ENCODE measurements at regions not wholly inside any gene's neighbourhood (a gene's known extent, or its start where the extent isn't known, plus 50 kb on each side); places are given as distances from the start of the nearest gene placed in this dataset.

- Mint-ChIP-seq H3K4me3 (ENCODE audit: unreplicated experiment) (no peak overlapping the region), H3K9me3 (ENCODE audit: unreplicated experiment) (no peaks in the 10 kb centered on the region), H3K27ac (ENCODE audit: unreplicated experiment) (no peak overlapping the region), H3K36me3 (ENCODE audit: insufficient read depth, unreplicated experiment) (no peaks in the 10 kb centered on the region), H3K27me3 (ENCODE audit: insufficient read depth, unreplicated experiment) (peaks cover 29% of the 10 kb centered on the region), H3K4me1 (ENCODE audit: low read depth, unreplicated experiment) (no peaks in the 10 kb centered on the region)
- no peak for DNase-seq
- intact Hi-C loops (cut with micrococcal nuclease; ENCODE audit: unreplicated experiment) = no loop called here
- CTCF ChIA-PET = no interaction called here
- POLR2A ChIA-PET = no interaction called here
- Histone ChIP-seq H3K36me3 (ENCODE audit: control insufficient read depth, insufficient read depth, low read length) (no peaks in the 10 kb centered on the region), H3K9me3 (no peaks in the 10 kb centered on the region), H3K4me1 (no peaks in the 10 kb centered on the region), H3K27me3 (replicated peaks; ENCODE audit: control insufficient read depth, insufficient read depth, low read length) (no peaks in the 10 kb centered on the region), H3K4me3 (ENCODE audit: low read depth, low read length) (no peak overlapping the region)
- BruUV-seq (replicated peaks) = no TSS peak
- no peak for TF ChIP-seq CTCF (IDR thresholded peaks at IDR 0.05; ENCODE audit: insufficient read depth in 1 of 2, low read depth in 1 of 2, low read length in 1 of 2, severe bottlenecking in 1 of 2, unreplicated experiment in 1 of 2)
Measured at GRCh38 chr10:120641695-120642094, 184.7 kb downstream of the PLPP4 start.

DNA sequence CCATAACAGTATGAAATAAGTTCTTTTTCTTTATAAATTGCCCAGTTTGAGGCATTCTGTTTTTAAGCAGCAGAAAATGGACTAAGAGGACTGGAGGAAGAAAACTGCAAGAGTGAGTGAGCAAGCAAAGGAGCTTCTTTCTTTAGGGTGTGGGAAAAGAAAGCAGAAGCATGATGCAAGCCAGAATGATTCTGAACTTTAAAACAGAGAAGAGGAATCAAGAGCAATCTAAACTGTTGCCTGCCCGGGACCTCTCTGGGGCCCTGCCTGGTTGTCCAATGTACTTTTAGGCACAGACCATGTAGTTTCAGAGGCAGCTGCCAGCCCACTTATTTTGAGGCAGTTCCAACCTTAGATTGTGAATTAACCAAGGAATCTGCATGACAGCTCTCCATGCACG, 186.3 kb downstream of the PLPP4 start:
- CTCF ChIA-PET = no interaction called here
- H3K27ac Mint-ChIP-seq (ENCODE audit: unreplicated experiment) = no peak overlapping the region
- no peaks in the 10 kb centered on the region for H3K9me3 ChIP-seq
- no peaks in the 10 kb centered on the region for H3K36me3 ChIP-seq (ENCODE audit: control insufficient read depth, insufficient read depth, low read length)
- H3K27me3 Mint-ChIP-seq (ENCODE audit: insufficient read depth, unreplicated experiment) = peaks cover 32% of the 10 kb centered on the region
- POLR2A ChIA-PET = no interaction called here
- H3K4me1 Mint-ChIP-seq (ENCODE audit: low read depth, unreplicated experiment) = no peaks in the 10 kb centered on the region
- intact Hi-C loops (cut with micrococcal nuclease; ENCODE audit: unreplicated experiment) = no loop called here
- H3K4me1 ChIP-seq = no peaks in the 10 kb centered on the region
- TF ChIP-seq CTCF (IDR thresholded peaks at IDR 0.05; ENCODE audit: insufficient read depth in 1 of 2, low read depth in 1 of 2, low read length in 1 of 2, severe bottlenecking in 1 of 2, unreplicated experiment in 1 of 2) = no peak
- H3K9me3 Mint-ChIP-seq (ENCODE audit: unreplicated experiment) = no peaks in the 10 kb centered on the region
- H3K36me3 Mint-ChIP-seq (ENCODE audit: insufficient read depth, unreplicated experiment) = no peaks in the 10 kb centered on the region
- no peaks in the 10 kb centered on the region for H3K27me3 ChIP-seq (replicated peaks; ENCODE audit: control insufficient read depth, insufficient read depth, low read length)
- H3K4me3 ChIP-seq (ENCODE audit: low read depth, low read length) = no peak overlapping the region
- no peak for DNase-seq
- no TSS peak for BruUV-seq (replicated peaks)
- H3K4me3 Mint-ChIP-seq (ENCODE audit: unreplicated experiment) = no peak overlapping the region

DNA sequence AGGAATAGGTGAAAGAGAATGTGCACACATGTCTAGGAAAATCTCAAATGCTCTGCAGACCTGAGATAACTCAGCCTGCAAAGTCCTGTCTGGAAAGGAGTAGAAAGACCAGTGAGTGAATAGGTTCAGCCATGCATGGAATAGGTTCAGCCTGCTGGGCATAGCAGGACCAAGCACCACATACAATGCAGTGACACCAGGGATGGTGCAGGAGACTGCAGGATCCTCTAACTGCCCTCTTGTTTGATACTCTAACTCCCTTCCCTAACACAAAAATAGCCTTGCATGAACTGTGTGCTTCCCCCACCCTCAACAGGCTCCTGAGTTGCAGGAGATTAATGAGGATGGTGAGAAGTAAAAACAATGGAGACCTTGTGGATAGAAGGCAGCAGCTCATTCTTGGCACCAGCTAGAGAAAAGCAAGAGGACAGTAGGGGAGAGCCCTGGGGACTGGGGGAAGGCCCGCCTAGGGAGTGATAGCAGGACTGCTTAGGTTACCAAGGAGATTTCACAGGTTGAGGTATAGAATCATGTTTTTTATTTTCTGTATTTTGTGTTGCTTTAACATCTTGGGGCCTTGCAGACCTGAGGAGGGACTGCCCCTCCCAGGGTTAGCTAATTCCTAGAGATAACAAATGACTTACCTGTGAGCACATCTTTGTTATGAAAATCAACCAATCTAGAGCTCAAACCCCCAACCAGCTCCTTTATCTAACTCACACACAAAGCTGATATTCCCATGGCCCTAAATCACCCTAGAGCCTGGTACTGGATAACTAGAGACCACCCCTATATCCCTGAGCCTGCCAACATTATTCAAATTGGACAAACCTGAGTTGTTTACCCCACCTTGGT, 187.8 kb downstream of the PLPP4 start:
- Mint-ChIP-seq H3K4me1 (ENCODE audit: low read depth, unreplicated experiment) (no peaks in the 10 kb centered on the region), H3K9me3 (ENCODE audit: unreplicated experiment) (no peaks in the 10 kb centered on the region), H3K4me3 (ENCODE audit: unreplicated experiment) (no peak overlapping the region), H3K27me3 (ENCODE audit: insufficient read depth, unreplicated experiment) (peaks cover 24% of the 10 kb centered on the region), H3K36me3 (ENCODE audit: insufficient read depth, unreplicated experiment) (no peaks in the 10 kb centered on the region), H3K27ac (ENCODE audit: unreplicated experiment) (no peak overlapping the region)
- TF ChIP-seq CTCF (IDR thresholded peaks at IDR 0.05; ENCODE audit: insufficient read depth in 1 of 2, low read depth in 1 of 2, low read length in 1 of 2, severe bottlenecking in 1 of 2, unreplicated experiment in 1 of 2) = no peak
- H3K36me3 ChIP-seq (ENCODE audit: control insufficient read depth, insufficient read depth, low read length) = no peaks in the 10 kb centered on the region
- H3K4me3 ChIP-seq (ENCODE audit: low read depth, low read length) = no peak overlapping the region
- no peaks in the 10 kb centered on the region for H3K4me1 ChIP-seq
- no peak for DNase-seq
- H3K9me3 ChIP-seq = no peaks in the 10 kb centered on the region
- ChIA-PET POLR2A (no interaction called here), CTCF (no interaction called here)
- intact Hi-C loops (cut with micrococcal nuclease; ENCODE audit: unreplicated experiment) = no loop called here
- BruUV-seq (replicated peaks) = no TSS peak
- no peaks in the 10 kb centered on the region for H3K27me3 ChIP-seq (replicated peaks; ENCODE audit: control insufficient read depth, insufficient read depth, low read length)

Measured in Caco-2 (cell line).